ENCODE measurements at regions not wholly inside any gene's neighbourhood (a gene's known extent, or its start where the extent isn't known, plus 50 kb on each side); places are given as distances from the start of the nearest gene placed in this dataset.

GRCh38 chr14:44639781-44640385 lies 132.8 kb upstream of the FSCB start:
- TF ChIP-seq CTCF (IDR thresholded peaks at IDR 0.05; ENCODE audit: insufficient read depth, low read depth, low read length, missing control alignments), result no peak
- DNase-seq (ENCODE audit: low read depth), result no peak
- no peak overlapping the region for H3K4me3 ChIP-seq (ENCODE audit: low read length)

- DNase-seq (ENCODE audit: low read depth), result no peak
- TF ChIP-seq CTCF (IDR thresholded peaks at IDR 0.05; ENCODE audit: insufficient read depth, low read depth, low read length, missing control alignments), result no peak
- H3K4me3 ChIP-seq (ENCODE audit: low read length), result no peak overlapping the region
These were observed 127.6 kb upstream of the FSCB start for GRCh38 chr14:44634692-44635091.

- TF ChIP-seq CTCF (IDR thresholded peaks at IDR 0.05; ENCODE audit: insufficient read depth, low read depth, low read length, missing control alignments), result no peak
- DNase-seq (ENCODE audit: low read depth), result no peak
- H3K4me3 ChIP-seq (ENCODE audit: low read length), result no peak overlapping the region
These were observed 119.3 kb upstream of the FSCB start for GRCh38 chr14:44626423-44626822.

- no peak overlapping the region for H3K4me3 ChIP-seq (ENCODE audit: low read length)
- TF ChIP-seq CTCF (IDR thresholded peaks at IDR 0.05; ENCODE audit: insufficient read depth, low read depth, low read length, missing control alignments), result no peak
- DNase-seq (ENCODE audit: low read depth), result no peak
These were observed 118.0 kb upstream of the FSCB start for GRCh38 chr14:44625098-44625497.

- no peak for TF ChIP-seq CTCF (IDR thresholded peaks at IDR 0.05; ENCODE audit: insufficient read depth, low read depth, low read length, missing control alignments)
- H3K4me3 ChIP-seq (ENCODE audit: low read length), result no peak overlapping the region
- DNase-seq (ENCODE audit: low read depth), result no peak
These were observed 113.3 kb upstream of the FSCB start for GRCh38 chr14:44620121-44621019.

- TF ChIP-seq CTCF (IDR thresholded peaks at IDR 0.05; ENCODE audit: insufficient read depth, low read depth, low read length, missing control alignments), result no peak
- DNase-seq (ENCODE audit: low read depth), result no peak
- H3K4me3 ChIP-seq (ENCODE audit: low read length), result no peak overlapping the region
These were observed 109.1 kb upstream of the FSCB start for GRCh38 chr14:44616204-44616603.

All from epithelial cell of esophagus (primary cell).